H1 (cell line): ENCODE measurements at regions not wholly inside any gene's neighbourhood (a gene's known extent, or its start where the extent isn't known, plus 50 kb on each side); places are given as distances from the start of the nearest gene placed in this dataset.

Experiments used
- CTCF ChIA-PET: fragments of 300-600 bp; sonication (Branson Sonifier 250); formaldehyde crosslinking; loops from one replicate; lab custom pipeline; 2021; ENCODE audit not compliant: partially characterized antibody; lab: Charles Lee
- POLR2A ChIA-PET: fragments of 300-600 bp; sonication (Branson Sonifier 250); formaldehyde crosslinking; loops from one replicate; lab custom pipeline; 2021; ENCODE audit warnings: inconsistent platforms; ENCODE audit not compliant: partially characterized antibody; lab: Charles Lee
- DNase-seq, 2 experiments: peaks; one replicate each; pipeline versions ENCODE4 v3.0.0 to v3.0.0-alpha.2; 2010 to 2022; ENCODE audit warnings: low spot score in 2 of 2, low read depth in 1 of 2, mixed read lengths in 1 of 2
- FAIRE-seq: peaks from 2 replicates; lab custom pipeline; 2011; peaks lifted over from hg19 to GRCh38; lab: Jason Lieb, UNC
- H2AFZ ChIP-seq: 2 replicates; pipeline ENCODE4 v1.8.1; 2012; ENCODE audit warnings: low read length, inconsistent platforms
- H2AK5ac ChIP-seq: 2 replicates; pipeline ENCODE4 v1.6.1; 2013; ENCODE audit warnings: low read depth, low read length
- H2BK120ac ChIP-seq: replicated peaks from 2 replicates; pipeline ENCODE3; 2013; ENCODE audit warnings: low read depth, low read length, inconsistent platforms
- H2BK12ac ChIP-seq: 2 replicates; pipeline ENCODE4 v1.6.1; 2013; ENCODE audit warnings: low read depth, low read length
- H2BK15ac ChIP-seq: 2 replicates; pipeline ENCODE4 v1.6.1; 2013; ENCODE audit warnings: low read length
- H2BK20ac ChIP-seq: 2 replicates; pipeline ENCODE4 v1.6.1; 2013; ENCODE audit warnings: low read length
- H2BK5ac ChIP-seq: 2 replicates; pipeline ENCODE4 v1.6.1; 2013; ENCODE audit warnings: low read depth, low read length
- H3K14ac ChIP-seq: 2 replicates; pipeline ENCODE4 v1.6.1; 2013; ENCODE audit warnings: inconsistent platforms; ENCODE audit not compliant: insufficient read length
- H3K18ac ChIP-seq: 2 replicates; pipeline ENCODE4 v1.6.1; 2013; ENCODE audit warnings: low read length; ENCODE audit errors: extremely low read depth
- H3K23ac ChIP-seq: 2 replicates; pipeline ENCODE4 v1.6.1; 2013; ENCODE audit warnings: inconsistent platforms; ENCODE audit not compliant: insufficient read length
- H3K23me2 ChIP-seq: 2 replicates; pipeline ENCODE4 v1.6.1; 2013; ENCODE audit warnings: low read depth, low read length
- H3K27ac ChIP-seq: 2 replicates; pipeline ENCODE4 v1.6.1; 2011; ENCODE audit warnings: low read depth, low read length, inconsistent platforms
- H3K27me3 ChIP-seq, 4 experiments: replicated peaks in 1 of 4; 1 replicate in 1 of 4; 2 replicates in 3 of 4; pipeline versions ENCODE4 v1.6.1 to v1.8.1; 2011 to 2013; ENCODE audit warnings: low read length in 3 of 4, mild to moderate bottlenecking in 3 of 4, inconsistent platforms in 2 of 4, mixed read lengths in 2 of 4, moderate library complexity in 1 of 4; ENCODE audit not compliant: control insufficient read depth in 3 of 4, insufficient read depth in 3 of 4; ENCODE audit errors: extremely low read depth in 1 of 4
- H3K36me3 ChIP-seq, 4 experiments: 2 replicates each; pipeline versions ENCODE4 v1.6.1 to v1.8.1; 2011 to 2013; ENCODE audit warnings: mild to moderate bottlenecking in 4 of 4, low read length in 3 of 4, moderate library complexity in 2 of 4, control low read depth in 1 of 4, inconsistent platforms in 1 of 4; ENCODE audit not compliant: insufficient read depth in 4 of 4, control insufficient read depth in 2 of 4
- H3K4ac ChIP-seq: replicated peaks from 2 replicates; pipeline ENCODE3; 2013; ENCODE audit warnings: low read length, low read depth, mixed read lengths, inconsistent platforms; ENCODE audit not compliant: insufficient read length
- H3K4me1 ChIP-seq, 4 experiments: replicated peaks in 1 of 4; 1 replicate in 1 of 4; 2 replicates in 3 of 4; pipeline versions ENCODE4 v1.6.1 to v1.8.1; 2011 to 2013; ENCODE audit warnings: low read length in 3 of 4, inconsistent platforms in 2 of 4, mixed read lengths in 1 of 4; ENCODE audit not compliant: insufficient read depth in 4 of 4, control insufficient read depth in 3 of 4
- H3K4me2 ChIP-seq, 2 experiments: 2 replicates each; pipeline versions ENCODE4 v1.6.1 to v1.8.1; 2011 to 2013; ENCODE audit warnings: low read depth in 2 of 2, low read length in 2 of 2, control low read depth in 1 of 2, inconsistent platforms in 1 of 2, mild to moderate bottlenecking in 1 of 2; ENCODE audit not compliant: insufficient read depth in 1 of 2
- H3K4me3 ChIP-seq, 4 experiments: fragments of 200-600, 300-600 bp in 1 of 4; sonication (generic), shearing (Covaris generic), sonication (Bioruptor Twin) in 1 of 4; 2 replicates each; pipeline versions ENCODE4 v1.5.1 to v1.8.1; 2011 to 2016; ENCODE audit warnings: low read length in 4 of 4, low read depth in 3 of 4, control low read depth in 2 of 4, inconsistent platforms in 2 of 4, mild to moderate bottlenecking in 2 of 4, mixed read lengths in 1 of 4, moderate library complexity in 1 of 4; ENCODE audit not compliant: insufficient read depth in 2 of 4; ENCODE audit errors: extremely low read depth in 1 of 4
- H3K56ac ChIP-seq: replicated peaks from 2 replicates; pipeline ENCODE3; 2013; ENCODE audit warnings: low read depth, mild to moderate bottlenecking, mixed read lengths, low read length, inconsistent platforms; ENCODE audit not compliant: insufficient read length
- H3K79me1 ChIP-seq: 2 replicates; pipeline ENCODE4 v1.6.1; 2013; ENCODE audit warnings: low read depth, low read length, control low read depth
- H3K79me2 ChIP-seq, 2 experiments: 2 replicates each; pipeline versions ENCODE4 v1.6.1 to v1.8.1; 2012 to 2013; ENCODE audit warnings: low read length in 2 of 2, mild to moderate bottlenecking in 2 of 2, inconsistent platforms in 1 of 2; ENCODE audit not compliant: insufficient read depth in 2 of 2, control insufficient read depth in 1 of 2
- H3K9ac ChIP-seq, 4 experiments: replicated peaks in 1 of 4; 1 replicate in 1 of 4; 2 replicates in 3 of 4; pipeline versions ENCODE4 v1.6.1 to v1.8.1; 2011 to 2013; ENCODE audit warnings: low read depth in 3 of 4, low read length in 3 of 4, control low read depth in 2 of 4, mild to moderate bottlenecking in 2 of 4, moderate library complexity in 2 of 4, inconsistent platforms in 1 of 4; ENCODE audit errors: extremely low read depth in 1 of 4
- H3K9me3 ChIP-seq, 2 experiments: 2 replicates each; pipeline versions ENCODE4 v1.6.1 to v1.8.1; 2012 to 2013; ENCODE audit warnings: mild to moderate bottlenecking in 2 of 2, moderate library complexity in 2 of 2, control low read depth in 1 of 2, inconsistent platforms in 1 of 2, low read depth in 1 of 2, low read length in 1 of 2, mixed read lengths in 1 of 2; ENCODE audit not compliant: insufficient read depth in 2 of 2
- H4K20me1 ChIP-seq, 2 experiments: replicated peaks in 1 of 2; 2 replicates each; pipeline versions ENCODE3 to v1.8.1; 2011 to 2013; ENCODE audit warnings: inconsistent platforms in 2 of 2, low read length in 2 of 2, mild to moderate bottlenecking in 1 of 2; ENCODE audit not compliant: insufficient read depth in 2 of 2, control insufficient read depth in 1 of 2
- H4K5ac ChIP-seq: 2 replicates; pipeline ENCODE4 v1.6.1; 2013; ENCODE audit warnings: low read length, low read depth, mixed read lengths, inconsistent platforms; ENCODE audit not compliant: insufficient read length
- H4K8ac ChIP-seq: 2 replicates; pipeline ENCODE4 v1.8.0; 2013; ENCODE audit warnings: mild to moderate bottlenecking, moderate library complexity, low read length, inconsistent platforms; ENCODE audit not compliant: insufficient read depth; ENCODE audit errors: extremely low read depth
- H4K91ac ChIP-seq: replicated peaks from 2 replicates; pipeline ENCODE3; 2013; ENCODE audit warnings: low read length, mixed read lengths, inconsistent platforms; ENCODE audit not compliant: insufficient read length
- BACH1 ChIP-seq: IDR thresholded peaks from 2 replicates; pipeline ENCODE4 v1.6.1; 2012; ENCODE audit warnings: low read length, improper control_type of control experiment
- CREB1 ChIP-seq: IDR thresholded peaks from 2 replicates; pipeline ENCODE4 v1.6.1; 2012; ENCODE audit warnings: inconsistent platforms
- FOSL1 ChIP-seq: IDR thresholded peaks from 2 replicates; pipeline ENCODE4 v1.6.1; 2011; ENCODE audit warnings: mild to moderate bottlenecking, low read depth, low read length, moderate library complexity; ENCODE audit not compliant: insufficient read depth
- JUN ChIP-seq: IDR thresholded peaks from 2 replicates; pipeline ENCODE4 v1.6.1; 2011; ENCODE audit warnings: low read depth, mild to moderate bottlenecking, improper control_type of control experiment, low read length
- NANOG ChIP-seq: IDR thresholded peaks from 2 replicates; pipeline ENCODE4 v1.6.1; 2011; ENCODE audit warnings: low read length, low read depth, mild to moderate bottlenecking, inconsistent platforms; ENCODE audit not compliant: insufficient read depth, poor library complexity, severe bottlenecking
- SIRT6 ChIP-seq: IDR thresholded peaks from one replicate; pipeline ENCODE4 v1.7.1; 2012; ENCODE audit warnings: low read length, inconsistent platforms
- SRF ChIP-seq: IDR thresholded peaks from 2 replicates; pipeline ENCODE4 v1.6.1; 2011; ENCODE audit warnings: mild to moderate bottlenecking, low read depth, low read length, moderate library complexity
- SUZ12 ChIP-seq: fragments of 200-600 bp; sonication (generic); IDR thresholded peaks from 2 replicates; pipeline ENCODE4 v1.6.1; 2012; ENCODE audit warnings: mild to moderate bottlenecking, inconsistent platforms, low read length, moderate library complexity, mixed read lengths
- TAF7 ChIP-seq: optimal IDR thresholded peaks from 2 replicates; pipeline ENCODE3; 2011; ENCODE audit warnings: low read depth, mild to moderate bottlenecking, inconsistent platforms, low read length, moderate library complexity, borderline replicate concordance
- TBP ChIP-seq: IDR thresholded peaks from 2 replicates; pipeline ENCODE4 v1.6.1; 2011; ENCODE audit warnings: low read depth, low read length, improper control_type of control experiment
- WGBS, 2 experiments: shearing (Covaris generic) in 1 of 2; methylation state at CpG; one replicate each; pipeline versions ENCODE4 v1.1.6 to v1.1.7; 2013 to 2015; ENCODE audit warnings: low lambda C conversion rate in 2 of 2, mixed read lengths in 2 of 2, inconsistent platforms in 1 of 2, low coverage in 1 of 2, missing lambda C conversion rate in 1 of 2; ENCODE audit not compliant: insufficient replicate concordance in 2 of 2, insufficient coverage in 1 of 2, insufficient read length in 1 of 2; ENCODE audit errors: extremely low coverage in 1 of 2, missing lambda C conversion rate in 1 of 2; 5-methylcytosine and 5-hydroxymethylcytosine counted together
- TF ChIP-seq, protein P1 (sequence below), 3 experiments: IDR thresholded peaks; 1 replicate in 2 of 3; 2 replicates in 1 of 3; pipeline versions ENCODE4 v1.5.1 to v1.6.1; 2011; ENCODE audit warnings: low read length in 3 of 3, mild to moderate bottlenecking in 3 of 3, inconsistent platforms in 2 of 3, low read depth in 1 of 3, moderate library complexity in 1 of 3; ENCODE audit not compliant: insufficient read depth in 1 of 3; ENCODE audit errors: control extremely low read depth in 1 of 3

DNA sequence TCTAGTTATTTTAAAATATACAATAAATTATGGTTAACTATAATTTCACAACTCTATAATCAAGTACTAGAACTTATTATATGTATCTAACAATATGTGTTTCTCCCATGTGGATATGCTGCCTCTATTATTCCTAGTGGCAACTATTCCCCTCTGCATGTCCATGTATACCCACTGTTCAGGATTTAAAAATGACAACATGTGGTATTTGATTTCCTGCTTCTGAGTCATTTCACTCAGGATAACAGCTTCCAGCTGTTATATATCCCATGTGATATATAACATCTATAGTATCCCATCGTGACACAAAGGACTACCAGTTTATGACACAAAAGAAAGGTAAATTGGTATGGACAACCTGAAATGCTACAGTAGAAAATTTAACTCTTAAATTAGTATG lies 167.4 kb upstream of the TACR3 start:
- Histone ChIP-seq H3K4me1 (no peaks in the 10 kb centered on the region), H3K27ac (no peak overlapping the region), H4K8ac (no peak overlapping the region), H4K20me1 (no peaks in the 10 kb centered on the region), H2AK5ac (no peak overlapping the region), H3K9ac (no peak overlapping the region), H2AFZ (no peak overlapping the region), H2BK120ac (no peak overlapping the region), H3K4ac (no peak overlapping the region), H4K5ac (no peak overlapping the region), H3K18ac (no peak overlapping the region), H2BK5ac (no peak overlapping the region), H3K56ac (no peak overlapping the region), H3K27me3 (no peaks in the 10 kb centered on the region), H2BK12ac (no peak overlapping the region), H4K91ac (no peak overlapping the region), H3K23me2 (no peaks in the 10 kb centered on the region), H3K4me2 (no peak overlapping the region), H3K9me3 (no peaks in the 10 kb centered on the region), H2BK15ac (no peak overlapping the region), H3K23ac (no peak overlapping the region), H3K36me3 (no peaks in the 10 kb centered on the region), H3K79me2 (no peaks in the 10 kb centered on the region), H2BK20ac (no peak overlapping the region), H3K79me1 (no peaks in the 10 kb centered on the region), H3K4me3 (no peak overlapping the region), H3K14ac (no peak overlapping the region)
- DNase-seq (no peak), FAIRE-seq (no peak)
- POLR2A ChIA-PET = interaction anchor here (0.7 kb wide), 1 partner anchor 1302 kb away, joined by 3 read pairs; no protein-coding TSS in a partner anchor
- 89% methylated on average over 1 of the region's 1 CpG; no CpG with 5 or more reads in 1 of the 2 experiments for WGBS, 2 experiments
- CTCF ChIA-PET = interaction anchor here (1.6 kb wide), 1 partner anchor 27 kb away, joined by 4 read pairs; no protein-coding TSS in a partner anchor
- TF ChIP-seq JUN (no peak), SIRT6 (no peak), SUZ12 (no peak), BACH1 (no peak), TAF7 (no peak), SRF (no peak), NANOG (no peak), FOSL1 (no peak), TBP (no peak), CREB1 (no peak)
- TF ChIP-seq, protein P1, sequence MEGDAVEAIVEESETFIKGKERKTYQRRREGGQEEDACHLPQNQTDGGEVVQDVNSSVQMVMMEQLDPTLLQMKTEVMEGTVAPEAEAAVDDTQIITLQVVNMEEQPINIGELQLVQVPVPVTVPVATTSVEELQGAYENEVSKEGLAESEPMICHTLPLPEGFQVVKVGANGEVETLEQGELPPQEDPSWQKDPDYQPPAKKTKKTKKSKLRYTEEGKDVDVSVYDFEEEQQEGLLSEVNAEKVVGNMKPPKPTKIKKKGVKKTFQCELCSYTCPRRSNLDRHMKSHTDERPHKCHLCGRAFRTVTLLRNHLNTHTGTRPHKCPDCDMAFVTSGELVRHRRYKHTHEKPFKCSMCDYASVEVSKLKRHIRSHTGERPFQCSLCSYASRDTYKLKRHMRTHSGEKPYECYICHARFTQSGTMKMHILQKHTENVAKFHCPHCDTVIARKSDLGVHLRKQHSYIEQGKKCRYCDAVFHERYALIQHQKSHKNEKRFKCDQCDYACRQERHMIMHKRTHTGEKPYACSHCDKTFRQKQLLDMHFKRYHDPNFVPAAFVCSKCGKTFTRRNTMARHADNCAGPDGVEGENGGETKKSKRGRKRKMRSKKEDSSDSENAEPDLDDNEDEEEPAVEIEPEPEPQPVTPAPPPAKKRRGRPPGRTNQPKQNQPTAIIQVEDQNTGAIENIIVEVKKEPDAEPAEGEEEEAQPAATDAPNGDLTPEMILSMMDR (IDR thresholded peaks at IDR 0.05; ENCODE audit: control extremely low read depth in 1 of 3, insufficient read depth in 1 of 3, low read depth in 1 of 3, low read length in 3 of 3) = no peak
